MCF 10A (cell line): ENCODE measurements at regions not wholly inside any gene's neighbourhood (a gene's known extent, or its start where the extent isn't known, plus 50 kb on each side); places are given as distances from the start of the nearest gene placed in this dataset.

Experiments used
- BruUV-seq: library from RNA; stranded (reverse); fragments of 400-500 nt; replicated peaks from 2 replicates; lab custom pipeline; 2021; lab: Mats Ljungman, UMichigan
- CTCF ChIA-PET: fragments of 300-600 bp; sonication (Branson Sonifier 250); formaldehyde crosslinking; extraction: SDS; loops from one replicate; lab custom pipeline; 2021; ENCODE audit warnings: antibody characterized with exemption, inconsistent platforms; lab: Yijun Ruan, JAX
- POLR2A ChIA-PET: fragments of 300-600, 350-650 bp; sonication (Branson Sonifier 250); formaldehyde crosslinking; extraction: SDS; loops from one replicate; lab custom pipeline; 2020; ENCODE audit warnings: antibody characterized with exemption, inconsistent platforms; lab: Yijun Ruan, JAX
- DNase-seq: peaks from one replicate; pipeline ENCODE4 v3.0.0-alpha.2; 2018; ENCODE audit not compliant: unreplicated experiment
- H3K27ac Mint-ChIP-seq: one replicate; pipeline ENCODE4 v1.8.0; 2022; ENCODE audit warnings: mild to moderate bottlenecking, low read depth, mixed read lengths; ENCODE audit not compliant: unreplicated experiment
- H3K27me3 Mint-ChIP-seq: one replicate; pipeline ENCODE4 v1.8.0; 2022; ENCODE audit warnings: mixed read lengths; ENCODE audit not compliant: insufficient read depth, unreplicated experiment
- H3K36me3 Mint-ChIP-seq: one replicate; pipeline ENCODE4 v1.8.0; 2022; ENCODE audit warnings: mild to moderate bottlenecking, moderate library complexity, mixed read lengths; ENCODE audit not compliant: insufficient read depth, unreplicated experiment
- H3K4me1 Mint-ChIP-seq: one replicate; pipeline ENCODE4 v1.8.0; 2022; ENCODE audit warnings: mixed read lengths; ENCODE audit not compliant: insufficient read depth, unreplicated experiment
- H3K4me3 Mint-ChIP-seq: one replicate; pipeline ENCODE4 v1.8.0; 2022; ENCODE audit warnings: mild to moderate bottlenecking, moderate library complexity, mixed read lengths; ENCODE audit not compliant: unreplicated experiment
- H3K9me3 Mint-ChIP-seq: one replicate; pipeline ENCODE4 v1.8.0; 2022; ENCODE audit warnings: mixed read lengths; ENCODE audit not compliant: unreplicated experiment
- CTCF ChIP-seq: fragments of 200-600 bp; IDR thresholded peaks from one replicate; pipeline ENCODE4 v1.8.0; 2022; ENCODE audit warnings: antibody characterized with exemption, mild to moderate bottlenecking; ENCODE audit not compliant: unreplicated experiment
- intact Hi-C: fragments of 100-400 bp; cut with micrococcal nuclease; formaldehyde crosslinking; loops from 2 replicates; pipeline ENCODE4 v1.14.1; 2022

DNA sequence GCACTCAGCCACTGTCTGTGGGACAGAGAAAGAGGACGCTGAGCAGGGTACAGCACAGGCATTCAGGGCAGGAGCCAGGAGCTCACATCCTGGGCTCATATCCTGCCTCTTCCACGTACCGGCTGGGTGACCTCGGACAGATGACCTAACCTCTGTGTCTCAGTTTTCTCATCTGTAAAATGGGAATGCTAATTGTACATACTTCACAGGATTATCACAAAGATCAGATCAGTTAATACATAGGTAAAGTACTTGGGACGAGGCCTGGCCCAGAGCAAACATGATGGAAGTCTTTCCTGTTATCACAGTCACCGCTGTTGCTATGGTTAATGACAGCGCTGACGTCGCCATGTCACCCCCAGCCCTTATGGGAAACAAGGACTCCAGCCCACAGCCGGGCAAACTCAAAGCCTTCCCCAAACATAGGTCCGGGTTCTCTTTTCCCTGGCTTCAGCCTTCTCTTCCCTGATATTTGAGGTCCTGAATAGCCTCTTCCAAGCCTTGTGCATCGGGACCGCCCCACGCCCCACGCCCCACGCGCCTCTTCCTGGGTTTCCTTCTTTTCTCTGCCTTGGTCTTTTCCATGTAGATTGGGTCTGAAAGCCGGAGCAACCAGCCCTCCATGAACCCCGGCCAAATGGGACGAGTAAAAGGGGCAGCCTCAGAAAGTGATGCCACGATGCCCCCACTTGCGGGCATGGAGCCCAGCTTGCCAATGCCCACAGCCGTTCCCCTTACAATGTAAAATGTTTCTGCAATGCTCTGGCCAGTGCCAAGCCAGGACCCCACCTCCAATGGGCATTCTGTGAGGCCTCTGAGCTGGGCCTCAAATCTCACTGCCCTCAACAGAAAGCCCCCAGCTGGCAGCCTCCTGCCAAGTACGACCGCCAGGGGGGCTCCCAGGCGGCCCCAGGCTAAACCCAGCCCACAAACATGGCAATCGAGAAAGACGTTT, 125.4 kb downstream of the RFLNA start:
- no peak for DNase-seq
- H3K4me3 Mint-ChIP-seq = no peak overlapping the region
- peaks cover 29% of the 10 kb centered on the region for H3K36me3 Mint-ChIP-seq
- no peak for TF ChIP-seq CTCF
- ChIA-PET CTCF (interaction anchor here (0.7 kb wide), 1 partner anchor 334 kb away, joined by 3 read pairs; no protein-coding TSS in a partner anchor), POLR2A (interaction anchor here (0.9 to 1.7 kb wide), 2 partner anchors 9 to 98 kb away, joined by 4 to 5 read pairs; no protein-coding TSS in a partner anchor)
- no TSS peak for BruUV-seq
- no peaks in the 10 kb centered on the region for H3K27me3 Mint-ChIP-seq
- peak overlapping the region; percentile 49 for H3K27ac Mint-ChIP-seq
- H3K4me1 Mint-ChIP-seq = peaks cover 18% of the 10 kb centered on the region
- H3K9me3 Mint-ChIP-seq = no peaks in the 10 kb centered on the region
- intact Hi-C loops = loop anchor here (5.0 kb wide), 2 partner anchors 97 to 352 kb away; no protein-coding TSS in a partner anchor

DNA sequence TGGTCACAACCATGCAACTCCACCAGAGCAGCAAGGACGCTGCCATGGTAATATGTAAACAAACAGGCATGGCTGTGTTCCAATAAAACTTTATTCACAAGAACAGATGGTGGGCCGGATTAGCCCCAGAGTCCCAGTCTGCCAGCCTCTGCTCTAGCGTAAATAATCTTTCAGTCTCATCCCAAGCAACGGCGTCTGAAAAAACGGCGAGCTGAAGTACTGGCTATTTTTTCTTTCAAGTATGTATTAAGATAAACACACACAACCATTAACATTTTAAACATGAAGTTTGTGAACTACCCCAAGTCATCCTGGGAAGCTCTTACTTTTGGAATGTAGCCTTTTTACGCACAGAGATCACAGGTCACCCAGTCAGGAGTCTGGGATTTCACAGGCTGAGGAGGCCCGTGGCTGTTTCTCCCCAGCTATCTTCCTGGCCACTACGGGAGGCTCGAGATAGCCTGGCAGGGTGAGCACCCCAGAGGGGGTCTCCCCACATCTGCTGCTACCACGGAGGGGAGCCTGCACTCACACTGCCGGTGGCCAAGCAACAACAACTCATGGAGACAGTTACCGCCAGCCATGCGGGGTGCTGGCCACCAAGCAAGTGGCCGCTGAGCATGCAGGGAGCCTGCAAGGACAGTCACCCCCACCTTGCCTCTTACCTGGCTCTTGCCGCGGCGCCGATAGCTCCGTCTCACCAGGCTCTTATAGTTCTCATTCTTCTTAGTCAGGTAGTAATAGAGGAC, 124.6 kb downstream of the RFLNA start:
- no peaks in the 10 kb centered on the region for H3K27me3 Mint-ChIP-seq
- H3K9me3 Mint-ChIP-seq = no peaks in the 10 kb centered on the region
- TF ChIP-seq CTCF = no peak
- CTCF ChIA-PET = no interaction called here
- BruUV-seq = no TSS peak
- no peak overlapping the region for H3K27ac Mint-ChIP-seq
- no peak overlapping the region for H3K4me3 Mint-ChIP-seq
- no peak for DNase-seq
- peaks cover 21% of the 10 kb centered on the region for H3K36me3 Mint-ChIP-seq
- peaks cover 17% of the 10 kb centered on the region for H3K4me1 Mint-ChIP-seq
- POLR2A ChIA-PET = interaction anchor here (0.9 kb wide), 1 partner anchor 8 kb away, joined by 4 read pairs; no protein-coding TSS in a partner anchor
- intact Hi-C loops = loop anchor here (5.0 kb wide), 2 partner anchors 98 to 353 kb away; no protein-coding TSS in a partner anchor

DNA sequence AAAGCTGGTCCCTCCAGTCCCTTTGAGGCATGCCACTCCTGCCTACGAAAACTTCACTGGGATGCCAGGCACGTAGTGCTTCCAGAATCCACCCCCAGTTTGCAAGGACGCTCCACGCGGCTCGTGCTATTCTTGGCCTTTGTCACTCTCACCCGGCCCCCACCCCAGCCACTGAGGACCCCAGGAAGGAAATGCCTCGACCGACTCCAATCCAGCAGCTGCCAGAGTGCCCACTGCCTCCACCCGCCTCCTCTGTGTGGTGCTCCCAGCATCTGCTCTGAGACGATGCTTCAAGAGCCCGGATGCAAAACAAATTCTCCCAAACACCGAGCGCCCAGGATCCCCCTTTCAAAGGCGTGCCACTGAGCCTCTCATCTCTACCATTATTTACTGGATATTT, 123.9 kb downstream of the RFLNA start:
- no peak for DNase-seq
- peaks cover 10% of the 10 kb centered on the region for H3K4me1 Mint-ChIP-seq
- H3K9me3 Mint-ChIP-seq = no peaks in the 10 kb centered on the region
- BruUV-seq = no TSS peak
- H3K27ac Mint-ChIP-seq = no peak overlapping the region
- no peaks in the 10 kb centered on the region for H3K27me3 Mint-ChIP-seq
- ChIA-PET POLR2A (no interaction called here), CTCF (no interaction called here)
- H3K4me3 Mint-ChIP-seq = no peak overlapping the region
- peaks cover 22% of the 10 kb centered on the region for H3K36me3 Mint-ChIP-seq
- intact Hi-C loops = no loop called here
- TF ChIP-seq CTCF = no peak

GRCh38 chr12:124418156-124418555, 123.3 kb downstream of the RFLNA start:
- H3K36me3 Mint-ChIP-seq = peaks cover 28% of the 10 kb centered on the region
- no peak for DNase-seq
- no peaks in the 10 kb centered on the region for H3K9me3 Mint-ChIP-seq
- no peak for TF ChIP-seq CTCF
- intact Hi-C loops = no loop called here
- no peaks in the 10 kb centered on the region for H3K27me3 Mint-ChIP-seq
- POLR2A ChIA-PET = no interaction called here
- CTCF ChIA-PET = no interaction called here
- no peak overlapping the region for H3K27ac Mint-ChIP-seq
- peaks cover 5% of the 10 kb centered on the region for H3K4me1 Mint-ChIP-seq
- no TSS peak for BruUV-seq
- H3K4me3 Mint-ChIP-seq = no peak overlapping the region
